ENCODE measurements at regions not wholly inside any gene's neighbourhood (a gene's known extent, or its start where the extent isn't known, plus 50 kb on each side); places are given as distances from the start of the nearest gene placed in this dataset.

GRCh38 chr16:64184156-64184555 is 937.7 kb downstream of the CDH11 start:
- no peak for TF ChIP-seq CTCF (IDR thresholded peaks at IDR 0.05)
- Mint-ChIP-seq H3K36me3 (ENCODE audit: unreplicated experiment) (no peaks in the 10 kb centered on the region), H3K9me3 (ENCODE audit: unreplicated experiment) (no peaks in the 10 kb centered on the region), H3K27ac (ENCODE audit: unreplicated experiment) (no peak overlapping the region), H3K4me1 (ENCODE audit: unreplicated experiment) (peaks cover 18% of the 10 kb centered on the region), H3K27me3 (ENCODE audit: unreplicated experiment) (no peaks in the 10 kb centered on the region), H3K4me3 (ENCODE audit: unreplicated experiment) (no peak overlapping the region)
- no peak for DNase-seq (ENCODE audit: extremely low spot score, unreplicated experiment)

GRCh38 chr16:64182985-64183384 is 938.9 kb downstream of the CDH11 start:
- Mint-ChIP-seq H3K9me3 (ENCODE audit: unreplicated experiment) (no peaks in the 10 kb centered on the region), H3K4me1 (ENCODE audit: unreplicated experiment) (peaks cover 18% of the 10 kb centered on the region), H3K27me3 (ENCODE audit: unreplicated experiment) (no peaks in the 10 kb centered on the region), H3K27ac (ENCODE audit: unreplicated experiment) (no peak overlapping the region), H3K4me3 (ENCODE audit: unreplicated experiment) (no peak overlapping the region), H3K36me3 (ENCODE audit: unreplicated experiment) (no peaks in the 10 kb centered on the region)
- no peak for DNase-seq (ENCODE audit: extremely low spot score, unreplicated experiment)
- TF ChIP-seq CTCF (IDR thresholded peaks at IDR 0.05), result no peak

- H3K36me3 Mint-ChIP-seq (ENCODE audit: unreplicated experiment), result peaks cover 4% of the 10 kb centered on the region
- peaks cover 8% of the 10 kb centered on the region for H3K9me3 Mint-ChIP-seq (ENCODE audit: unreplicated experiment)
- no peak for TF ChIP-seq CTCF (IDR thresholded peaks at IDR 0.05)
Observed at GRCh38 chr16:64181271-64181925, 940.5 kb downstream of the CDH11 start.

GRCh38 chr16:64180136-64180900 is 941.5 kb downstream of the CDH11 start:
- Mint-ChIP-seq H3K9me3 (ENCODE audit: unreplicated experiment) (peaks cover 8% of the 10 kb centered on the region), H3K36me3 (ENCODE audit: unreplicated experiment) (peaks cover 4% of the 10 kb centered on the region), H3K4me1 (ENCODE audit: unreplicated experiment) (peaks cover 18% of the 10 kb centered on the region), H3K4me3 (ENCODE audit: unreplicated experiment) (no peak overlapping the region), H3K27me3 (ENCODE audit: unreplicated experiment) (no peaks in the 10 kb centered on the region), H3K27ac (ENCODE audit: unreplicated experiment) (no peak overlapping the region)
- no peak for DNase-seq (ENCODE audit: extremely low spot score, unreplicated experiment)
- no peak for TF ChIP-seq CTCF (IDR thresholded peaks at IDR 0.05)

More at GRCh38 chr16:64181271-64181925, 940.5 kb downstream of the CDH11 start:
- no peaks in the 10 kb centered on the region for H3K27me3 Mint-ChIP-seq (ENCODE audit: unreplicated experiment)
- no peak overlapping the region for H3K4me3 Mint-ChIP-seq (ENCODE audit: unreplicated experiment)
- DNase-seq (ENCODE audit: extremely low spot score, unreplicated experiment), result no peak
- H3K27ac Mint-ChIP-seq (ENCODE audit: unreplicated experiment), result no peak overlapping the region
- H3K4me1 Mint-ChIP-seq (ENCODE audit: unreplicated experiment), result peaks cover 18% of the 10 kb centered on the region

- peaks cover 8% of the 10 kb centered on the region for H3K9me3 Mint-ChIP-seq (ENCODE audit: unreplicated experiment)
- DNase-seq (ENCODE audit: extremely low spot score, unreplicated experiment), result no peak
- H3K27me3 Mint-ChIP-seq (ENCODE audit: unreplicated experiment), result peaks cover 4% of the 10 kb centered on the region
- peaks cover 4% of the 10 kb centered on the region for H3K36me3 Mint-ChIP-seq (ENCODE audit: unreplicated experiment)
- H3K4me3 Mint-ChIP-seq (ENCODE audit: unreplicated experiment), result no peak overlapping the region
- no peaks in the 10 kb centered on the region for H3K4me1 Mint-ChIP-seq (ENCODE audit: unreplicated experiment)
- no peak for TF ChIP-seq CTCF (IDR thresholded peaks at IDR 0.05)
- H3K27ac Mint-ChIP-seq (ENCODE audit: unreplicated experiment), result no peak overlapping the region
Observed at GRCh38 chr16:64174327-64174726, 947.5 kb downstream of the CDH11 start.
